ENCODE measurements at regions not wholly inside any gene's neighbourhood (a gene's known extent, or its start where the extent isn't known, plus 50 kb on each side); places are given as distances from the start of the nearest gene placed in this dataset.

DNA sequence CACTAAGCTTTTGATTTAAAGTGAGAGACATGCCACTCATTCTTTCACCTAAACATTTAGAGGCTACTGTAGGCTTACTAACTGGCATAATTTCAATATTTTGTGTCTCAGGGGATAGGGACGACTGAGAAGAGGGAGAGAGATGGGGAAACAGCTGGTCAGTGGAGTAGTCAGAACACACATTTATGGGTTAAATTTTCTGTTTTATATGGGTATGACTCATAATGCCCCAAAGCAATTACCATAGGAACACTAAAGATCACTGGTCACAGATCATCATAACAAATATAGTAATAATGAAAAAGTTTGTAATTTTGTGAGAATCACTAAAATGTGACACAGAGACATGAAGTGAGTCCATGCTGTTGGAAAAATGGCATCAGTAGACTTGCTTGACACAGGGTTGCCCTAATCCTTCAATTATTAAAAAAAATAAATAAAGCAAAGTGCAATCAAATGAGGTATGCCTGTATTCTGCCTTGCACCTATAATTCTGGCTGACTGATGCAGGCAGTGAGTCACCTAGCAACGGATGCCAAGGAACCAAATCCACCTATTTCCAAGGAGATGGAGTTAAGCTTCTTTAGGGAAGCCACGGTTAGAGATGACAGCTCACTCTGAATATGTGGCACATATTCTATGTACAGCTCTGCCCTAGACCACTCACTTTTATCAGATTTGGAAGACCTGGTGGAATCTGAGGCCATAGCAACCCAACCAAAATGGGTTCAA lies 166.1 kb downstream of the MARCHF11 start:
- Histone ChIP-seq H3K27me3 (no peaks in the 10 kb centered on the region), H3K4me3 (no peak overlapping the region), H3K36me3 (no peaks in the 10 kb centered on the region), H3K4me1 (no peaks in the 10 kb centered on the region), H3K9me3 (peaks cover 0 to 8% (median 0%) of the 10 kb centered on the region in 4 donors), H3K27ac (no peak overlapping the region)
- TF ChIP-seq, protein P1, sequence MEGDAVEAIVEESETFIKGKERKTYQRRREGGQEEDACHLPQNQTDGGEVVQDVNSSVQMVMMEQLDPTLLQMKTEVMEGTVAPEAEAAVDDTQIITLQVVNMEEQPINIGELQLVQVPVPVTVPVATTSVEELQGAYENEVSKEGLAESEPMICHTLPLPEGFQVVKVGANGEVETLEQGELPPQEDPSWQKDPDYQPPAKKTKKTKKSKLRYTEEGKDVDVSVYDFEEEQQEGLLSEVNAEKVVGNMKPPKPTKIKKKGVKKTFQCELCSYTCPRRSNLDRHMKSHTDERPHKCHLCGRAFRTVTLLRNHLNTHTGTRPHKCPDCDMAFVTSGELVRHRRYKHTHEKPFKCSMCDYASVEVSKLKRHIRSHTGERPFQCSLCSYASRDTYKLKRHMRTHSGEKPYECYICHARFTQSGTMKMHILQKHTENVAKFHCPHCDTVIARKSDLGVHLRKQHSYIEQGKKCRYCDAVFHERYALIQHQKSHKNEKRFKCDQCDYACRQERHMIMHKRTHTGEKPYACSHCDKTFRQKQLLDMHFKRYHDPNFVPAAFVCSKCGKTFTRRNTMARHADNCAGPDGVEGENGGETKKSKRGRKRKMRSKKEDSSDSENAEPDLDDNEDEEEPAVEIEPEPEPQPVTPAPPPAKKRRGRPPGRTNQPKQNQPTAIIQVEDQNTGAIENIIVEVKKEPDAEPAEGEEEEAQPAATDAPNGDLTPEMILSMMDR (IDR thresholded peaks at IDR 0.05), result no peak
- no peak for TF ChIP-seq POLR2A (IDR thresholded peaks at IDR 0.05)
- DNase-seq, result no peak

DNA sequence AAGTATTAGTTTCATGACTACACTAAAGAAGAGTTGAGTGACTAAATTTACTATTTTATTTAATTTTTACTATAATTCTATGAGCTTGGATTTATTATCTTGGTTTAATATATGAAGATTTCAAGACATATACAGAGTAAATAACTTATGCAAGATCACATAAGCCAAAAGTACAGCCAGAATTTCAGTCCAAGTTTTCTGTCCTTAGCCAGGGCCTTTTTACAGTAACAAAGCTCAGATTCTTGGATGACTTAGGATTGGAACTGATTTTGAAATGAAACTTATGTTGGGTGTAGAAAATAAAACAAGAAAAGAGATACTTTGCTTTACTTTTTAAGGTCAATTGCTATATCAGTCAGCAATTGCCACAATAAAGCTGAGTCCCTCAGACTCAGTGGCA lies 170.3 kb downstream of the MARCHF11 start:
- H3K9me3 ChIP-seq, result peaks cover 0 to 14% (median 0%) of the 10 kb centered on the region in 4 donors
- no peaks in the 10 kb centered on the region for H3K4me1 ChIP-seq
- TF ChIP-seq POLR2A (IDR thresholded peaks at IDR 0.05), result no peak
- TF ChIP-seq, protein P1 (IDR thresholded peaks at IDR 0.05), result no peak
- no peak overlapping the region for H3K27ac ChIP-seq
- H3K27me3 ChIP-seq, result no peaks in the 10 kb centered on the region
- DNase-seq, result no peak
- H3K4me3 ChIP-seq, result no peak overlapping the region
- no peaks in the 10 kb centered on the region for H3K36me3 ChIP-seq

DNA sequence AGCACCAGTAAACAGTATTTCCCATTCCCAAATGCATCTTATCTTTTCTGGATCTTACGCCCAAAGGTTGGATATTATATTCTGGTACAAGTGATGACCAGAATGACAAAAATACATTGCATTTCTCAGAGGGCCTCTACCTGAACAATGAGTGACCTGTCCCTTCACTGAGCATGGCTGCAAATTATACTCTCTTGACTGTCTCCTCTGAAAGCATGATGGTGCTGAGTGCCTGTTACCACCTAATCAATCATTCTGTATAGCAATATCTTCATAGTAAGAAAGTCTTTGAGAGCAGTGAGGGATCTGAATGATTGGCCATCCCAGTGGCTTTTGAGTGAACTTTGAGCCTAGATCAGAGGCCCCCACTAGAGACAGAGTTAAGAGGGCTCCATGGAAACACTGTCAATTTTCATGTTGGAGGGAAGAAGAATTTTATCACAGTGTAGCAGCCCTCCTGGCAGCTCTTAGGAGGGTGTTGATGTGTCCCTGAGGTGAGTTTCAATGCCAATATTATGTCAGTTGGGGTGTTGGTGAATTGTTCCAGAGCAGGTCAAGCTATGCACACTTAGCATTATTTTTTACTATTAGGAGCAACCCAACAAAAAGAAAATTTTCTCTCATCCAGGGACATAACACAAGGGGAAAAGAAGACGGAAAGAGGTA lies 171.7 kb downstream of the MARCHF11 start:
- Histone ChIP-seq H3K4me1 (no peaks in the 10 kb centered on the region), H3K36me3 (no peaks in the 10 kb centered on the region), H3K4me3 (no peak overlapping the region), H3K27me3 (no peaks in the 10 kb centered on the region), H3K9me3 (peaks cover 0 to 17% (median 0%) of the 10 kb centered on the region in 4 donors), H3K27ac (no peak overlapping the region)
- no peak for DNase-seq
- no peak for TF ChIP-seq POLR2A (IDR thresholded peaks at IDR 0.05)
- TF ChIP-seq, protein P1 (IDR thresholded peaks at IDR 0.05), result no peak

DNA sequence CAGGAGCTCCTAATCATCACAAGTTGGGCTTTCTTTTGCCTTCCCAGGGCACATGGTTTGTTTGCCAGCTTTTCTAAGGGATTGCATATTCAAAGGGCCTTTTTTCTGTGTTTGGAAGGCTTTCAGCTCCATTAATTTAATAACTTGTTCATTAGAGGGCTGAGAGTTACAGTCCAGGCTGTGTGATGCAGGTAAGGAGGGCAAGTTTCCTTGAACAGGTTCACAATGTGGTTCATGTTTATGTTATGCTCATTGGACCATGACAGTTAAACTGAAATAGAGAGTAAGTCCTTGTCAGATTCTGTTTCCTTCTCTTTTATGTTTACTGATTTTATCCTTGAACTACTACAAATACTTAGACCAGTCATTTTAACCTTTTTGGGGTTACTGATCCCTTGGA lies 174.4 kb downstream of the MARCHF11 start:
- H3K9me3 ChIP-seq, result peaks cover 0 to 17% (median 0%) of the 10 kb centered on the region in 4 donors
- TF ChIP-seq, protein P1 (IDR thresholded peaks at IDR 0.05), result no peak
- no peak for TF ChIP-seq POLR2A (IDR thresholded peaks at IDR 0.05)
- H3K27me3 ChIP-seq, result no peaks in the 10 kb centered on the region
- H3K27ac ChIP-seq, result no peak overlapping the region
- H3K36me3 ChIP-seq, result no peaks in the 10 kb centered on the region
- DNase-seq, result no peak
- H3K4me1 ChIP-seq, result no peaks in the 10 kb centered on the region
- no peak overlapping the region for H3K4me3 ChIP-seq

DNA sequence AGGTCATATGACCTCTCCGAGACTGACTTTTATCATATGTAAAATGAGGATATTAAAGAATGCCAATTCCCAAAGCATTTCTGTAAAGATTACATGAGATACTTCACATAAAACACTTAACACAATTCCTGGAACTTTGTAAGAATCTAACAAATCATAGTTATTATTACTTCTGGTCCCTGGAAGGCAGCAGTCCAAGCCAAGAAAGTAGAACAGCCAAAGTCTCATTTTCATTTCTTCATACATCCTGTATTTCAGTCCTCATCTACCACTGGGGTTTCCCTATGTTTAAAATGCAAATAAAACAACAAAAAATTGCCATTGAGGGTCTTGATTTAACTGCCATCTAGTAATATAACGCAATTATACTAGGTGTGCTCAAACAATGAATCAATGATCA lies 179.5 kb downstream of the MARCHF11 start:
- peaks cover 0 to 3% (median 0%) of the 10 kb centered on the region in 4 donors for H3K9me3 ChIP-seq
- no peak for DNase-seq

More for the DNA sequence above, 179.5 kb downstream of the MARCHF11 start:
- Histone ChIP-seq H3K4me1 (no peaks in the 10 kb centered on the region), H3K27me3 (no peaks in the 10 kb centered on the region), H3K27ac (no peak overlapping the region), H3K36me3 (no peaks in the 10 kb centered on the region), H3K4me3 (no peak overlapping the region)
- TF ChIP-seq POLR2A (IDR thresholded peaks at IDR 0.05), result no peak
- TF ChIP-seq, protein P1 (IDR thresholded peaks at IDR 0.05), result no peak

All from Peyer's patch (tissue), 4 donors.